ENCODE measurements at regions not wholly inside any gene's neighbourhood (a gene's known extent, or its start where the extent isn't known, plus 50 kb on each side); places are given as distances from the start of the nearest gene placed in this dataset.
"Not testable (repeated sequence)": the region's sequence is repeated elsewhere in the genome, so short reads cannot be mapped to it uniquely, and the experiment has no call there.

- no peak for DNase-seq (ENCODE audit: low read depth in 2 of 2)
Observed at GRCh38 chr3:189375532-189375931, 203.8 kb downstream of the TPRG1 start.

- no peak for DNase-seq (ENCODE audit: low read depth in 2 of 2)
Observed at GRCh38 chr3:189383630-189384029, 211.9 kb downstream of the TPRG1 start.

GRCh38 chr3:189385880-189386279 lies 214.1 kb downstream of the TPRG1 start:
- DNase-seq (ENCODE audit: low read depth in 2 of 2): not testable (repeated sequence)

GRCh38 chr3:189386739-189387138 lies 215.0 kb downstream of the TPRG1 start:
- no peak for DNase-seq (ENCODE audit: low read depth in 2 of 2)

- no peak for DNase-seq (ENCODE audit: low read depth in 2 of 2)
Observed at GRCh38 chr3:189389346-189389745, 217.6 kb downstream of the TPRG1 start.

DNA sequence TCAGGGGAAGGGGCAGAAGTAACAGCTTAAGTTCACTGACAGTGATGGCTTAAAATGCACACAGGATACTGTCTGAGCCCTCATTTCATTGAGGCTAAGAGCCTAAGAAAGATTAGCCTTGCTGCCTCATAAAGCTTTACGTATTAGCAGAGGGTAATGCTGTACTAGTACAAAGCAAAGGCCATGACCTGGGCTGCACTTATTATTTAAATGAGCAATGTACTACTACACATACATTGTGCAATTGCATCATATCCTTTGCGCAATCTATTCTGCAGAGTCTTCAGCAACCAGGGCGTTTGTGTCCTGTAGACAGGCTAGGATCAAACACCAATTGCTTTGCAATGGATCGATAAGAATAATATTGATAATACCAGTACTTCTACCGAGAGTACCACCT lies 221.8 kb downstream of the TPRG1 start:
- no peak for DNase-seq (ENCODE audit: low read depth in 2 of 2)

DNA sequence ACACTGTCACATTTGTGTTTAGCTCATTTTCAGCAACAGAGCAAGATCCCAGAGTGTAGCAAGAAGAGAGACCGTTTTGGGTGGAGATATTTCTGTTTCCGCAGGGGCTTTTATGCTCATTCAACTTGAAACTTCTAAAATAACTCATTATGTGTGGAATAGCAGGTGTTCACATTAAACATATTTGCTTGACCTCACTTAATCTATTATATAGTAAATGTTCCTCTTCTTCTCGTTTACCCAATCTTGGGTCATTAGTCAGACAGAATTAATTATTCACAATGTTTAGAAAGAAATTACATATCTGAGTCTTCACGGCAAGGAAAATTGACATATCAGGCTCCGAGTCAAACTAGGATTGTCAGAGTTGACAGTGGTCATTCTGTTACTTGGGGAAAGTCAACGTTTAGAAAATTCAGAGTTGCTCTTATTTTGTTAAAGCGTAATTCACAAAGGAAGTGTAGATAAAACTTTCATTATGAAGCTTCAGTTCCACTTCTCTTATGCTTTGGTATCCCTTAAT lies 222.9 kb downstream of the TPRG1 start:
- no peak for DNase-seq (ENCODE audit: low read depth in 2 of 2)

- DNase-seq (ENCODE audit: low read depth in 2 of 2): no peak
Observed at GRCh38 chr3:189395825-189396224, 224.1 kb downstream of the TPRG1 start.

DNA sequence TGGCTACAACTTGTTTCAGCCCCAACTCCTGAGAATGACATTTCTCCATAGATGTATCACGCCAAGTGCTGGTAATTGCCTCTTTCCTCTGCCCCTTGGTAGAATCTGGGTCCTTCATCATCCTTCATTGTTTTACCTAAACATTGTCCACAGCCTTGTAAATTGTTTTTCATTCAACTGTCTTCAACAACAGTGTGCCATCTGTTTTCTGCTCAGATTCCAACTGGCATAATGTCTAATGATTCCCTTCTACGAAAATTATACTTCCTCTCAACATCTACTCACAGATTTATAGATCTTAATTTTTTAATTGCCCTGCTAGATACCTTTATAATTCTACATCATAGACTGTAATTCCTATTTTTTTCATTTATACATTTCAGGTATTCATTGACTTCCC lies 226.9 kb downstream of the TPRG1 start:
- DNase-seq (ENCODE audit: low read depth in 2 of 2): no peak

DNA sequence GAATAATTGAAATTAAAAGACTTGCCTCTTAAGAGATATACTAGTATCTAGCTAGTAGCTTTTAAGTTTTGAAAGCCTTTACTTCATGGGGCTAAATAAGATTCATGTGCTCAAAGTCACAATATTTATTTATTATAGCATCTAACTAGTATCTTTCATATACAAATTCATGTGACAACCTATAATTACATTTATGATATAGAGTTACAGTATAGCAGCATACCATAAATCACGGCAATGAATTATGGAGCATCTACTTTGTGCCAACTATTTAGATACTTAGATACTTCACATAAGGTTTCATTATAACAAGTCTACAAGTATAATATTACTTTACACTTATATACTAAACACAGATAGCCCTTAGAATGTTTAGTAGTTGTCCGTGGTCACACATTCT lies 229.4 kb downstream of the TPRG1 start:
- no peak for DNase-seq (ENCODE audit: low read depth in 2 of 2)

DNA sequence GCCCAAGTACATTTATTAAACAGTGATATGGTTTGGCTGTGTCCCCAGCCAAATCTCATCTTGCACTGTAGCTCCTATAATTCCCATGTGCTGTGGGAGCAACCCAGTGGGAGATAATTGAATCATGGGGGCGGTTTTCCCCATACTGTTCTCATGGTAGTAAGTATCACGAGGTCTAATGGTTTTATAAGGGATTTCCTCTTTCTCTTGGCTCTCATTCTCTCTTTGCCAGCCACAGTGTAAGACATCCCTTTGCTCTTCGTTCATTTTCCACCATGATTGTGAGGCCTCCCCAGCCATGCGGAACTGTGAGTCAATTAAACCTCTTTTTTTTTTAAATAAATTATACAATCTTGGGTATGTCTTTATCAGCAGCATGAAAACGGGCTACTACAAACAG lies 228.0 kb upstream of the TP63 start:
- no peak for DNase-seq (ENCODE audit: low read depth in 2 of 2)

DNA sequence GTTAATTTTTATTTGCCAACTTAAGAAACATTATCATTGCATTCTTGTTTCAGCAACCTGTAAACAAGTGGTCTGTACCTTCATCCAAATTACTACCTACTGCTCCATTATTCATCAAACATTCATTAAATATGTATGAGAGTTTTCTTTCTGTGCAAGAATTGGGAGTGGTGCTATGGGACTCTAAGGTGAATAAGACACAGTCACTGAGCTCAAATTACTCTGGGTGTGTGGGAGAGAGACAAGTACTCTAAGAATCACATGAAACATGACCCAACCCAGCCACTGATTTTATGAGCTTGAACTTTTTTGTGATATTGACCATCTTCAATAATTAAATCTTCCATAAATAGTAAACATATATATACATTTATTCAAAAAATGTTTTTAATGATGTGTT lies 227.2 kb upstream of the TP63 start:
- DNase-seq (ENCODE audit: low read depth in 2 of 2): no peak

DNA sequence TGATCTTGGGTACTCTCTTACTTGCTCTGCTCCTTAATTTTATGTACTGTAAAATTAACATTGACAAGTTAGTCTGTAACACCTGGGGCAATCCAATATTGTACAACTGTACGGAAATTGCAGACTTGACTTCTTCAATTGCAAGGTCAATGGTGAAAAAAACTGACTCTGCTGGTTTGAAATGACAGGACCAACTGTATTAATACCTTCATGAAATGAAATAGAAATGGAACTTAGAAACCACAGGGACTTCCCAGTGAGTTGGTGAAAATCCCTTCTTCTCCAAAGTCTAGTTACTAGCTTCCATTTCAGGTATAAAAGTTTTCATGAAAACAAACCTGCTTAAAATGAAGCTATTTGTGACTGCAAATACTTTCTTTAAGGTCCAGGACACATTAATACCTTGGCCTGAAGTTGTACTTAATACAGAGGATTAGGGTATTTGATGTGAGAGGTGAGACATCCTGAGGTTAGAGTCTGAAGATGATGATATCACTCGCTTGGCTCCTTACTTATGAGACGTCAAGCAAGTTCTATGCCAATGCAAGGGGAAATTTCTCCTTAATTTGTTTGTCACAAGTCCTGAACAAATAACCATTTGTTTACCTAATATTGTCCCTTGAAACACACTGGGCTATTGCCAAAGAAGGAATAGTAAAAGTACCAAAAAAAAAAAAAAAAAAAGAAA lies 226.2 kb upstream of the TP63 start:
- DNase-seq (ENCODE audit: low read depth in 2 of 2): no peak

- no peak for DNase-seq (ENCODE audit: low read depth in 2 of 2)
Observed at GRCh38 chr3:189406148-189406547, 225.0 kb upstream of the TP63 start.

GRCh38 chr3:189410522-189410921 lies 220.7 kb upstream of the TP63 start:
- DNase-seq (ENCODE audit: low read depth in 2 of 2): no peak

DNA sequence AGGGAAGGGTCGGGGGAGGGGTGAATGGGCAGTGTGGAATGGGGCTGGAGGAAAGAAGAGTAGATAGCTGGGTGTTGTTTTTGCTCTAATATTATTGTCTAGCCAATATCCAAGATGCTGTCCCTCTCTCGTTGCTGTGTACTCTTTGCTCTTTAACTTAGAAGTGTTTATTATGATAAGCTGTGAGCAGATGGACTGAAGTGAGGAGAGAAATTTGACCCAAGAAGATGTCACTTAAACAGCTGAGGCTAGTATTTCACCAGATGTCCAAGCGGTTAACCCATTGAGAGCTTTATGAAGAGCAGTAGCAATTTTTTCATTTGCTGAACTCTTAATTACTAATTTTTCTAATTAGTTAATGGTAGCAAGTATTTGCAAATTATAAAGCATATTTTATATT lies 212.2 kb upstream of the TP63 start:
- DNase-seq (ENCODE audit: low read depth in 2 of 2): no peak

GRCh38 chr3:189419683-189420082 lies 211.5 kb upstream of the TP63 start:
- no peak for DNase-seq (ENCODE audit: low read depth in 2 of 2)

DNA sequence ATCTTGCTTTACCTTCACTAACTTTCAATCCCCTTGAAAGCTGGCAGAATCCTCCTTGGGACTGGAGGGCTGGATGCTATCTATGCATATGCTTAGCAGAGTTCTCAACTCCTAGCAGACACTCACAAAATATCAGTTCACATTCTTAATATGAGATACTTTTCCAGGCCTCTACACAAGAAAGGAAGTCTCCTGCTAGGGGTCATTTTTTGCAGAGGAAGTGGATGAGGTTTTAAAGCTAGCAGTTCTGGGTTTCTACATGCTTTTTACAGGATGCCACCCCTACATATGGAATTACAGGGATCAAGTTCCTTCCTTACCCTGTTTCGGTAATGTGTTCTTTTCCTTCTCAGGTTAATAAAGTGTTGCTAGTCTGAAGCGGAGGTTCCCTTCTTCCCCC lies 206.3 kb upstream of the TP63 start:
- no peak for DNase-seq (ENCODE audit: low read depth in 2 of 2)

- DNase-seq (ENCODE audit: low read depth in 2 of 2): no peak
Observed at GRCh38 chr3:189429019-189429418, 202.2 kb upstream of the TP63 start.

DNA sequence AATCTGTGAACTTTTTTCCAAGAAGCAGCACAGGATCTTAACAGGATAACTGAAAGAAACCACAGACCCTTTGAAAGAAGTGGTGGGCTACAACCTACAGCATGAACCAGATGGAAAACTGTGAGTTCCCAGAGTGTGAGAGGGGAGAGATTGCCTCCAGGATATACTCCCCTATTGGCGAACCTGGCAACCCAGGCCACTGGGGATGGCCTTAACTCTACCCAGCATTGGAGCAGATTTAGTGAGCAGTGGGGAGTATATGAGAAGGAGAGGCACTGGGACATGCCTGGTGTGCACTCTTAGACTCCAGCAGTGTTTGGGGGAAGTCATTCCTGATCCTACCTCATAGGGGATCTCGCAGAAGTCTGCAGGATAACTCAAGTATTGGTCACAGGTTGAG lies 201.0 kb upstream of the TP63 start:
- DNase-seq (ENCODE audit: low read depth in 2 of 2): no peak

DNA sequence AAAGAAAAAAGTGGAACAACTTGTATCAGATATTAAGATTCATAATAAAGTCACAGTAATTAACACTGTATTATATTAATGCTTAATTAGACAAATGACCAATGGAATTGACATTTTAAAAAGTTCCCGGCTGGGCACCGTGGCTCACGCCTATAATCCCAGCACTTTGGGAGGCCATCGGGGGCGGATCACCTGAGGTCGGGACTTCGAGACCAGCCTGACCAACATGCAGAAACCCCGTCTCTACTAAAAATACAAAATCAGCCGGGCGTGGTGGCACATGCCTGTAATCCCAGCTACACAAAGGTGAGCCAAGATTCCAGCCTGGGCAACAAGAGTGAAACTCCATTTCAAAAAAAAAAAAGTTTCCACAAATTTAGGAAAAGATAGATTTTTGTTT lies 188.9 kb upstream of the TP63 start:
- not testable (repeated sequence) for DNase-seq (ENCODE audit: low read depth in 2 of 2)

GRCh38 chr3:189446959-189447560 lies 184.1 kb upstream of the TP63 start:
- no peak for DNase-seq (ENCODE audit: low read depth in 2 of 2)

DNA sequence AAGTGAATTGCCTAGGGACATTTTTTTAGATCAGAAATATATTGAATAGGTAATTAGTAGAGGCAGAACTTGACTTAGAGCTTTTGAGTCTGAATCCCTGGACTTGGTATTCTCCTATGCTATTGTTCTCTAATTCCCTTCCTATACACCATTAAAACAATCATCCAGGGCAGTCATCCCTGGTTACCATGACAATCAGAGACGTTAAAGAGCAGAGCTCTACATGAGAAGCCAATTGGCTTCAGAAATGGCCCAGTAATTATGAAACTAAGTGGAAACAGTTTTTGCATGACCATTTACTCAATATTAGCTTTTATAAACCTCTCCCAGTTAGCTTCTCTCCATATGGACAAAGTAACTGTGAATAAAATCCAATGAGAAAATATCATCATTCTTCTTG lies 182.1 kb upstream of the TP63 start:
- DNase-seq (ENCODE audit: low read depth in 2 of 2): no peak

DNA sequence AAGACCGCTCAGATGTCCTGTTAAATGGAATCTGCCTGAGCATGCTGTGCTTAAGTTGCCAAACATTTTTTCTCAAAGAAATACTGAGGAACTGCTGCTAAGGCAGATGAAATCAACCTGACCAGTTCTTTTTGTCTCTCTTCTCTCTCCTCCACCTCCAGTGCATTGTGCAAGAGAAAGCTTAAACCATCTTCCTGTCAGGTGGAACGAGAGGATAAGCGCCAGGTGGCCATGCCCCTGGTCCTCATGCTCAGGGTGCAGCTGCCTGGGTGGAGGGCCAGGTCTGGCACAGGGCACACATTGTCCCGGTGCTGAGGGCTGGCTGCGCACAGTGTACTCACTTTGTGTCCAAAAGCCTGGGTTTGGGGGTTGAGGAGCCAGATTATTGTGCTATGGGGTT lies 176.2 kb upstream of the TP63 start:
- DNase-seq (ENCODE audit: low read depth in 2 of 2): no peak

Data from stimulated activated CD8-positive, alpha-beta memory T cell treated with anti-CD3 and anti-CD28 coated beads, Interleukin-2, amount 100 ng/mL, for 48 hours (primary cell).